Neural cell (in vitro differentiated cells): ENCODE measurements at regions not wholly inside any gene's neighbourhood (a gene's known extent, or its start where the extent isn't known, plus 50 kb on each side); places are given as distances from the start of the nearest gene placed in this dataset.

Source experiments
- SMC3 ChIP-seq: fragments of 450-650 bp; conservative IDR thresholded peaks from 2 replicates; pipeline ENCODE4 v1.6.1; 2014; ENCODE audit warnings: antibody characterized with exemption, mild to moderate bottlenecking, moderate library complexity; ENCODE audit not compliant: poor library complexity
- TF ChIP-seq, protein P1 (sequence below): IDR thresholded peaks from 2 replicates; pipeline ENCODE4 v1.6.1; 2012; ENCODE audit warnings: borderline replicate concordance
- TF ChIP-seq, protein P2 (sequence below): fragments of 450-650 bp; IDR thresholded peaks from 2 replicates; pipeline ENCODE4 v1.5.1; 2014; ENCODE audit warnings: antibody characterized with exemption, mild to moderate bottlenecking, moderate library complexity; ENCODE audit not compliant: poor library complexity, severe bottlenecking

DNA sequence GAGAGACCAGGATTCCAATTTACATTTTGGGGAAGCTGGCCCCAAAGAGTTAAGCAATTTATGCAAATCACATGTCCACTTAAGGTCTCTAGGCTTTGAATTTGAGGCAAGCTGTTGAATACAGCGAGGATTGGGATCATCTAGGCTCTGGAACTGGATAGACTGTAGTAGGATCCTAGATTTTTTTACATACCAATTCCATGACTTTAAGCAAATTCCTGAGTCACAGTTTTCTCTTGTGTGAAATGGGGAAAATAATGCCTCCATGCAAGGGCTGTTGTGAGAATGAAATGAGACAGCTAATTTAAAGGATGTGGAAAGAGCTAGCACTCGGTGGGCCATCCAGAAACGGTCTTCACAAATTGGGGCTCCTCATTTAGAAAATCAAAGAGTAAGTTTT is 103.4 kb downstream of the MINAR1 start:
- TF ChIP-seq, protein P1, sequence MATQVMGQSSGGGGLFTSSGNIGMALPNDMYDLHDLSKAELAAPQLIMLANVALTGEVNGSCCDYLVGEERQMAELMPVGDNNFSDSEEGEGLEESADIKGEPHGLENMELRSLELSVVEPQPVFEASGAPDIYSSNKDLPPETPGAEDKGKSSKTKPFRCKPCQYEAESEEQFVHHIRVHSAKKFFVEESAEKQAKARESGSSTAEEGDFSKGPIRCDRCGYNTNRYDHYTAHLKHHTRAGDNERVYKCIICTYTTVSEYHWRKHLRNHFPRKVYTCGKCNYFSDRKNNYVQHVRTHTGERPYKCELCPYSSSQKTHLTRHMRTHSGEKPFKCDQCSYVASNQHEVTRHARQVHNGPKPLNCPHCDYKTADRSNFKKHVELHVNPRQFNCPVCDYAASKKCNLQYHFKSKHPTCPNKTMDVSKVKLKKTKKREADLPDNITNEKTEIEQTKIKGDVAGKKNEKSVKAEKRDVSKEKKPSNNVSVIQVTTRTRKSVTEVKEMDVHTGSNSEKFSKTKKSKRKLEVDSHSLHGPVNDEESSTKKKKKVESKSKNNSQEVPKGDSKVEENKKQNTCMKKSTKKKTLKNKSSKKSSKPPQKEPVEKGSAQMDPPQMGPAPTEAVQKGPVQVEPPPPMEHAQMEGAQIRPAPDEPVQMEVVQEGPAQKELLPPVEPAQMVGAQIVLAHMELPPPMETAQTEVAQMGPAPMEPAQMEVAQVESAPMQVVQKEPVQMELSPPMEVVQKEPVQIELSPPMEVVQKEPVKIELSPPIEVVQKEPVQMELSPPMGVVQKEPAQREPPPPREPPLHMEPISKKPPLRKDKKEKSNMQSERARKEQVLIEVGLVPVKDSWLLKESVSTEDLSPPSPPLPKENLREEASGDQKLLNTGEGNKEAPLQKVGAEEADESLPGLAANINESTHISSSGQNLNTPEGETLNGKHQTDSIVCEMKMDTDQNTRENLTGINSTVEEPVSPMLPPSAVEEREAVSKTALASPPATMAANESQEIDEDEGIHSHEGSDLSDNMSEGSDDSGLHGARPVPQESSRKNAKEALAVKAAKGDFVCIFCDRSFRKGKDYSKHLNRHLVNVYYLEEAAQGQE = no peak
- TF ChIP-seq, protein P2, sequence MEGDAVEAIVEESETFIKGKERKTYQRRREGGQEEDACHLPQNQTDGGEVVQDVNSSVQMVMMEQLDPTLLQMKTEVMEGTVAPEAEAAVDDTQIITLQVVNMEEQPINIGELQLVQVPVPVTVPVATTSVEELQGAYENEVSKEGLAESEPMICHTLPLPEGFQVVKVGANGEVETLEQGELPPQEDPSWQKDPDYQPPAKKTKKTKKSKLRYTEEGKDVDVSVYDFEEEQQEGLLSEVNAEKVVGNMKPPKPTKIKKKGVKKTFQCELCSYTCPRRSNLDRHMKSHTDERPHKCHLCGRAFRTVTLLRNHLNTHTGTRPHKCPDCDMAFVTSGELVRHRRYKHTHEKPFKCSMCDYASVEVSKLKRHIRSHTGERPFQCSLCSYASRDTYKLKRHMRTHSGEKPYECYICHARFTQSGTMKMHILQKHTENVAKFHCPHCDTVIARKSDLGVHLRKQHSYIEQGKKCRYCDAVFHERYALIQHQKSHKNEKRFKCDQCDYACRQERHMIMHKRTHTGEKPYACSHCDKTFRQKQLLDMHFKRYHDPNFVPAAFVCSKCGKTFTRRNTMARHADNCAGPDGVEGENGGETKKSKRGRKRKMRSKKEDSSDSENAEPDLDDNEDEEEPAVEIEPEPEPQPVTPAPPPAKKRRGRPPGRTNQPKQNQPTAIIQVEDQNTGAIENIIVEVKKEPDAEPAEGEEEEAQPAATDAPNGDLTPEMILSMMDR = no peak
- TF ChIP-seq SMC3 = no peak
